DND-41 (cell line): ENCODE measurements at regions not wholly inside any gene's neighbourhood (a gene's known extent, or its start where the extent isn't known, plus 50 kb on each side); places are given as distances from the start of the nearest gene placed in this dataset.
A peak's percentile ranks its signal among the peaks of the same experiment; 100 is the strongest.

Experiments
- ATAC-seq: fragments of 200-7000 bp; cut with Tn5 transposase; 3 replicates; pipeline ENCODE4 v1.9.1; 2021; ENCODE audit warnings: low read depth; ENCODE audit not compliant: insufficient read depth
- DNase-seq: peaks from one replicate; pipeline ENCODE4 v3.0.0-alpha.2; 2020
- H2AFZ ChIP-seq: 2 replicates; pipeline ENCODE4 v1.6.0; 2012; ENCODE audit warnings: low read depth, low read length
- H3K27ac ChIP-seq: 2 replicates; pipeline ENCODE4 v1.5.1; 2012; ENCODE audit warnings: low read length, inconsistent platforms
- H3K27me3 ChIP-seq: fragments of 200-600 bp; sonication (generic); 2 replicates; pipeline ENCODE4 v1.6.0; 2012; ENCODE audit warnings: low read length, mild to moderate bottlenecking, inconsistent platforms; ENCODE audit not compliant: insufficient read depth, poor library complexity
- H3K36me3 ChIP-seq: 2 replicates; pipeline ENCODE4 v1.5.1; 2012; ENCODE audit warnings: low read length, inconsistent platforms; ENCODE audit not compliant: insufficient read depth
- H3K4me1 ChIP-seq: 2 replicates; pipeline ENCODE4 v1.5.1; 2012; ENCODE audit warnings: mild to moderate bottlenecking, low read length; ENCODE audit not compliant: insufficient read depth
- H3K4me2 ChIP-seq: 2 replicates; pipeline ENCODE4 v1.6.0; 2012; ENCODE audit warnings: mild to moderate bottlenecking, moderate library complexity, low read length, inconsistent platforms; ENCODE audit not compliant: insufficient read depth
- H3K4me3 ChIP-seq, 2 experiments: fragments of 200-600 bp in 1 of 2; shearing (Covaris generic) in 1 of 2; 2 replicates each; pipeline ENCODE4 v1.5.1; 2012 to 2016; ENCODE audit warnings: inconsistent platforms in 2 of 2, low read length in 2 of 2, mild to moderate bottlenecking in 2 of 2, low read depth in 1 of 2, moderate library complexity in 1 of 2
- H3K79me2 ChIP-seq: 2 replicates; pipeline ENCODE4 v1.6.0; 2012; ENCODE audit warnings: low read length, inconsistent platforms; ENCODE audit not compliant: insufficient read depth
- H3K9ac ChIP-seq: 2 replicates; pipeline ENCODE4 v1.6.0; 2012; ENCODE audit warnings: low read depth, mild to moderate bottlenecking, inconsistent platforms, low read length, moderate library complexity
- H3K9me3 ChIP-seq: 2 replicates; pipeline ENCODE4 v1.5.1; 2012; ENCODE audit warnings: low read length, moderate library complexity, mild to moderate bottlenecking, inconsistent platforms; ENCODE audit not compliant: insufficient read depth, severe bottlenecking
- H4K20me1 ChIP-seq: 2 replicates; pipeline ENCODE4 v1.6.0; 2012; ENCODE audit warnings: low read length; ENCODE audit not compliant: insufficient read depth
- CTCF ChIP-seq: IDR thresholded peaks from 2 replicates; pipeline ENCODE4 v1.5.1; 2012; ENCODE audit warnings: borderline replicate concordance, low read length, moderate library complexity, mild to moderate bottlenecking; ENCODE audit not compliant: poor library complexity, severe bottlenecking; ENCODE audit errors: extremely low read depth
- EZH2 ChIP-seq: IDR thresholded peaks from 3 replicates; pipeline ENCODE4 v1.6.1; 2012; ENCODE audit warnings: borderline replicate concordance, low read depth, mild to moderate bottlenecking, moderate library complexity, low read length, inconsistent platforms; ENCODE audit not compliant: severe bottlenecking

GRCh38 chrX:138127314-138127713 is 561.4 kb downstream of the ZIC3 start:
- Histone ChIP-seq H3K27me3 (no peaks in the 10 kb centered on the region), H4K20me1 (no peaks in the 10 kb centered on the region), H3K9me3 (no peaks in the 10 kb centered on the region), H3K9ac (no peak overlapping the region), H3K36me3 (no peaks in the 10 kb centered on the region), H3K4me3 (no peak overlapping the region), H3K4me2 (no peak overlapping the region), H3K27ac (no peak overlapping the region), H3K4me1 (no peaks in the 10 kb centered on the region), H3K79me2 (no peaks in the 10 kb centered on the region), H2AFZ (no peak overlapping the region)
- DNase-seq (no peak), ATAC-seq (no peak)
- TF ChIP-seq CTCF: no peak
- TF ChIP-seq EZH2: no peak

DNA sequence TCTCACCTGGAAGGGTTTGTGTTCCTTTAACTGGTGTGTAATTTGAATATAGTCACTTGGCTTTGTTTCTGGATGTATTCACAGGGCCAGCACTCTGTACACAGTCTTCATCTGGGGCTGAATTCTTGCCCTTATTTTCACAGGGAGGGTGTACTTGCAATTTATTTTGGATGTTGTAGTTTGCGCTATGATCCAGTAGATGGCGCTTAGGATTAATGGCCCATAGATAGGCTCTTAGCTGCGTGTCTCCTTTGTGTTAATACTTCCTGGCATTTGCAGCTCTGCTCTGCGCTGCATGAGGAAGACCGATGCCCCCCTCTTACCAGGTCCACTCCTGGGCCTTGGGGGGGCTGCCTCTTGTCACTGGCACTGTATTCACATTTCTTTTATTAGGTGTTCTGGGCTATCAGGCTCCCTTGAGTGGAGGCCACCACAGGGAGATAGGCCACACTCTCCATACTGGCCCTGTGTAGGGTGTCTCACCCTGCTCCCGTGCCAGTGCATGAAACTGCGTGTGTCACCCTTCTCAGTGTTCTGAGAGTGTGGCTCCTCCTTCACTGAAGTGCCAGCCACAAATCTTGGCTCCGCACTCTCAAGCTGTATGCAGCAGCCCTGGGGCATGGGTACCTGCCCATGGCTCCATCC is 562.2 kb downstream of the ZIC3 start:
- peak; percentile 15 for DNase-seq
- Histone ChIP-seq H3K9me3 (no peaks in the 10 kb centered on the region), H3K4me2 (no peak overlapping the region), H3K4me3 (no peak overlapping the region), H4K20me1 (no peaks in the 10 kb centered on the region), H3K4me1 (no peaks in the 10 kb centered on the region), H3K79me2 (no peaks in the 10 kb centered on the region), H3K27ac (no peak overlapping the region), H3K27me3 (no peaks in the 10 kb centered on the region), H2AFZ (peak overlapping the region; percentile 58), H3K36me3 (no peaks in the 10 kb centered on the region), H3K9ac (no peak overlapping the region)
- TF ChIP-seq CTCF (peak; percentile 74), EZH2 (no peak)
- ATAC-seq: peak; percentile 74

GRCh38 chrX:138150709-138151108 is 560.8 kb downstream of the FGF13 start:
- no peaks in the 10 kb centered on the region for H3K36me3 ChIP-seq
- H3K4me2 ChIP-seq: no peak overlapping the region
- H4K20me1 ChIP-seq: no peaks in the 10 kb centered on the region
- no peaks in the 10 kb centered on the region for H3K9me3 ChIP-seq
- no peak for TF ChIP-seq EZH2
- TF ChIP-seq CTCF: peak; percentile 42
- no peaks in the 10 kb centered on the region for H3K27me3 ChIP-seq
- H3K79me2 ChIP-seq: no peaks in the 10 kb centered on the region
- ATAC-seq: no peak
- H3K9ac ChIP-seq: no peak overlapping the region
- H2AFZ ChIP-seq: no peak overlapping the region
- no peaks in the 10 kb centered on the region for H3K4me1 ChIP-seq
- no peak overlapping the region for H3K27ac ChIP-seq
- no peak overlapping the region for H3K4me3 ChIP-seq
- no peak for DNase-seq

GRCh38 chrX:138157850-138158249 is 553.7 kb downstream of the FGF13 start:
- Histone ChIP-seq H3K4me3 (no peak overlapping the region), H3K79me2 (no peaks in the 10 kb centered on the region), H3K9me3 (no peaks in the 10 kb centered on the region), H3K4me2 (no peak overlapping the region), H4K20me1 (no peaks in the 10 kb centered on the region), H3K27ac (no peak overlapping the region), H3K36me3 (no peaks in the 10 kb centered on the region), H3K9ac (no peak overlapping the region), H2AFZ (no peak overlapping the region), H3K27me3 (no peaks in the 10 kb centered on the region), H3K4me1 (no peaks in the 10 kb centered on the region)
- no peak for DNase-seq
- TF ChIP-seq EZH2: no peak
- TF ChIP-seq CTCF: no peak
- no peak for ATAC-seq
